ENCODE measurements at regions not wholly inside any gene's neighbourhood (a gene's known extent, or its start where the extent isn't known, plus 50 kb on each side); places are given as distances from the start of the nearest gene placed in this dataset.

DNA sequence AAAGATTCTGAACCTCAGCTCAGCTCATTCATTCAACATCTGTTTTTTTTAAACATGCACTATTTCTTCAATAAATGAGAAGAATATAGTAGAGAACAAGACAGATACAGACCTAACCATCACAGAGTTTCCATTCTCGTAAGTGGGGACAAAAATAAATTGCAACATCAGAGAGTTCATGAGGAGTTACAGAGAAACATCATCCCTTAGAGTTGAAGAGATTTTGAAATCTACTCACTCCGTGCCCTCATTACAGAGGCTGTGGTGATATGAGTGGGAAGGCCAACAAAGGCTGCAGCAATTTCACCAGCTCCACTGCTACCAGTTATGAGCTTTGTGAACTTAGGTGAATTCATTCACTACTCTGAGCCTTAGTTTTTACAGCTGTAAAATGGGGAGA is 399.3 kb downstream of the BCL11A start:
- Mint-ChIP-seq H3K27ac (no peak overlapping the region), H3K36me3 (ENCODE audit: low read depth) (no peaks in the 10 kb centered on the region), H3K27me3 (ENCODE audit: low read depth) (no peaks in the 10 kb centered on the region), H3K4me3 (no peak overlapping the region), H3K4me1 (no peaks in the 10 kb centered on the region), H3K9me3 (peaks cover 2% of the 10 kb centered on the region)
- TF ChIP-seq, protein P1, sequence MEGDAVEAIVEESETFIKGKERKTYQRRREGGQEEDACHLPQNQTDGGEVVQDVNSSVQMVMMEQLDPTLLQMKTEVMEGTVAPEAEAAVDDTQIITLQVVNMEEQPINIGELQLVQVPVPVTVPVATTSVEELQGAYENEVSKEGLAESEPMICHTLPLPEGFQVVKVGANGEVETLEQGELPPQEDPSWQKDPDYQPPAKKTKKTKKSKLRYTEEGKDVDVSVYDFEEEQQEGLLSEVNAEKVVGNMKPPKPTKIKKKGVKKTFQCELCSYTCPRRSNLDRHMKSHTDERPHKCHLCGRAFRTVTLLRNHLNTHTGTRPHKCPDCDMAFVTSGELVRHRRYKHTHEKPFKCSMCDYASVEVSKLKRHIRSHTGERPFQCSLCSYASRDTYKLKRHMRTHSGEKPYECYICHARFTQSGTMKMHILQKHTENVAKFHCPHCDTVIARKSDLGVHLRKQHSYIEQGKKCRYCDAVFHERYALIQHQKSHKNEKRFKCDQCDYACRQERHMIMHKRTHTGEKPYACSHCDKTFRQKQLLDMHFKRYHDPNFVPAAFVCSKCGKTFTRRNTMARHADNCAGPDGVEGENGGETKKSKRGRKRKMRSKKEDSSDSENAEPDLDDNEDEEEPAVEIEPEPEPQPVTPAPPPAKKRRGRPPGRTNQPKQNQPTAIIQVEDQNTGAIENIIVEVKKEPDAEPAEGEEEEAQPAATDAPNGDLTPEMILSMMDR (IDR thresholded peaks at IDR 0.05; ENCODE audit: unreplicated experiment in 3 of 3), result no peak

DNA sequence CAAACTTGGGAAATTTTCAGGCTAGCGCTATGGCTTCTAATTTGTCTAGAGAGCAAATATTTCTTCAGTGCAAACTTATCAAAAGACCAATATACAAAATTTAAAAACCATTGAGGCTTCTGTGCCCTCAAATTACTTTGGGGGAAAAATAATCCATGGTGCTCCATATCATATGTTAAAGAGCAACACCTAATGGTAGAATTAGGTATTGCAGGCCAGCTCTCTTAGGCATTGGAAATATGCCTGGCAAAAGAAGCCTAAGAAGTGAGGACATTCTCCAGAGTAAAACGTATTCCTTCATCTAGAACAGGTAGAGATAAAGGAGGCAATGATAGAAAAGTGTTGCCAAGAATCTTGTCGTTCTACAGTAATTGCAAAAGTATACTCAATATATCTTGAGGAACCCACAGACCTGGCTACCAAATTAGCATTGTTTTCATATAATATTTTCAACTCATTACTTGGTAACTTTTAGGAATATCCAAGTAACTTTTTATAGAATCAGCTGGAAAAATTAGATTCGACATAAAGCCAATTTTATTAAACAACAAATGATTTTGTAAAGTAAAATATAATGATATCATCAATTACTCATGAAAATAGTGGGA is 401.1 kb downstream of the BCL11A start:
- Mint-ChIP-seq H3K9me3 (peaks cover 3% of the 10 kb centered on the region), H3K27ac (no peak overlapping the region), H3K27me3 (ENCODE audit: low read depth) (peaks cover 2% of the 10 kb centered on the region), H3K36me3 (ENCODE audit: low read depth) (no peaks in the 10 kb centered on the region), H3K4me3 (no peak overlapping the region), H3K4me1 (no peaks in the 10 kb centered on the region)
- TF ChIP-seq, protein P1 (IDR thresholded peaks at IDR 0.05; ENCODE audit: unreplicated experiment in 3 of 3), result peak; percentile 51 to 59 (median 53)

DNA sequence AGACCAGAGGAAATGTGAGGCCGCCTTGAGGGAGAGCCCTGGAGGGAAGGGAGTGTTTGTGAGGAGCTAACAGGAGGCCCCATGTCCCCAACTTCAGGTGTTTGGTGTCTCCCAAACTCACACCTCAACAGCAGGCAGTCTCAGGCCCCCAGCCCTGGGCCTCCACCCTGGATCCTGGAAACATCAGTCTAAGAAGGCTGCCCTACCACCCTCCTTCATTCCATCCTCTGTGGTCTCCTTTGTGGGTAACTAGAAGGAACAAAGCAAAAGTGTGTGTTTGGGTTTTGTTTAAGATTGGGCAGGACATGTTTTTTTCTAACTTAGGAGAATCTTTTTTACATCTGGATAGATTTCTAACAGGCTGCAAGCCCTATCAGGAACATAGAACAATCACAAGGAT is 404.3 kb downstream of the BCL11A start:
- H3K27me3 Mint-ChIP-seq (ENCODE audit: low read depth), result peaks cover 3% of the 10 kb centered on the region
- H3K27ac Mint-ChIP-seq, result no peak overlapping the region
- H3K36me3 Mint-ChIP-seq (ENCODE audit: low read depth), result no peaks in the 10 kb centered on the region
- no peaks in the 10 kb centered on the region for H3K4me1 Mint-ChIP-seq
- TF ChIP-seq, protein P1 (IDR thresholded peaks at IDR 0.05; ENCODE audit: unreplicated experiment in 3 of 3), result no peak
- H3K4me3 Mint-ChIP-seq, result no peak overlapping the region
- H3K9me3 Mint-ChIP-seq, result peaks cover 2% of the 10 kb centered on the region

DNA sequence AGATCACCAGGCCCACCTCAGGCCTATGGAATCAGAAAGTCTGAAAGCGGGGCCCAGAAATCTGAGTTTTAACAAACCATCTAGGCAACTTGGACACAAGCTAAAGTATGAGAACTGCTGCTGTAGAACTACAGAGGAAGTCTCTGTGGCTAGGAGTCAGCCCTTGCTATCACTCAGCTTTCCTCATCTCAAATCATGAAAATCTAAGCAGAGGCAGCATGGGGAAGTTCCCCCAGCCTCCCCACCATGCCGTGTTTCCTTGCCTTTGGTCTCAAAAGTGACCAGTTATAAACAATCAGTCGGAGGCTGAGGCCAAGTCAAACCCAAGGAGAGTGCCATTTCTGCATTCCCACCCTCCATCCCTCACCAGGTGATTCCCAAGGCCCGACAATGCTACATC is 404.7 kb downstream of the BCL11A start:
- Mint-ChIP-seq H3K9me3 (peaks cover 2% of the 10 kb centered on the region), H3K27ac (no peak overlapping the region), H3K4me3 (no peak overlapping the region), H3K36me3 (ENCODE audit: low read depth) (no peaks in the 10 kb centered on the region), H3K27me3 (ENCODE audit: low read depth) (peaks cover 3% of the 10 kb centered on the region), H3K4me1 (no peaks in the 10 kb centered on the region)
- TF ChIP-seq, protein P1 (IDR thresholded peaks at IDR 0.05; ENCODE audit: unreplicated experiment in 3 of 3), result no peak

DNA sequence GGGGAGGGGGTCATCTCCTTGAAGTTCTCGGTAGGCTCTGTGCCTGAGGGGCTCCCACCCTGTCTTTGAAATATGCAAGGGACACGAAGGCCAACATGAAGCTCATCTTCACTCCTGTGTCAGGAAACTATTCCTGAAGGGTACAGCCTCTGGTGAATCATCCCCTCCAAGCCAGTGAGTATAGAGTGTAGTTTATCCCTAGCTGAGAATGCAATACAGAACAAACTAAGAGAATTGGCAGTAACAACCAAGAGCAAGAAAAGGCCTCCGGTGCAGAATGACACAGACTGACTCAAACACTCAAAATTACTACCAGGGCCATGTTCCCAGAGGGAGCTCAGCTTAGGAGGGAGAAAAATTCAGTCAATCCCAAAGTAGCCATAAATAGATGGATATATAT is 413.3 kb downstream of the BCL11A start:
- peaks cover 6% of the 10 kb centered on the region for H3K4me1 Mint-ChIP-seq
- peaks cover 28% of the 10 kb centered on the region for H3K9me3 Mint-ChIP-seq
- H3K36me3 Mint-ChIP-seq (ENCODE audit: low read depth), result peaks cover 6% of the 10 kb centered on the region
- no peaks in the 10 kb centered on the region for H3K27me3 Mint-ChIP-seq (ENCODE audit: low read depth)
- H3K4me3 Mint-ChIP-seq, result no peak overlapping the region
- TF ChIP-seq, protein P1 (IDR thresholded peaks at IDR 0.05; ENCODE audit: unreplicated experiment in 3 of 3), result no peak
- H3K27ac Mint-ChIP-seq, result peak overlapping the region in 1 of 3 experiments; percentile 5

DNA sequence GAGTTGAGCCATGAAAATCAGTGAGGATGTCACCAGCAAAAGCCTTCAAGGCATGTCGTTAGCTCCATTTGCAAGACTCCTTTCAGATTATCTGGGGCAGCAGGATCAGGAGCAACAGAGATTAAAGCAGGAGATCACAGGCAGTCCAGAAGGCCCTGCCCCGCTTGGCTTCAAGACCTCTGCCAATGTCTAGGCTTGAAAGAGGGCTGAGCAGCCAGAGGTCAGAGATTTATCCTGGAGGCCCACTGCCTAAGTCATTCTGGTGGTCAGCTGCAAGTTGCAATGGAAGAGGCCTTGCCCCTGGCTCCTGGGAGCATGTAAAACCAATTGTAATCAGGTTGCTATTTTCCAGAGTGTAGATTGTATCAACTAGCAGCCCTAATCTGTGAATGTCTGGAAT is 416.5 kb downstream of the BCL11A start:
- TF ChIP-seq, protein P1 (IDR thresholded peaks at IDR 0.05; ENCODE audit: unreplicated experiment in 3 of 3), result no peak
- no peaks in the 10 kb centered on the region for H3K27me3 Mint-ChIP-seq (ENCODE audit: low read depth)
- H3K36me3 Mint-ChIP-seq (ENCODE audit: low read depth), result peaks cover 6% of the 10 kb centered on the region
- no peak overlapping the region for H3K4me3 Mint-ChIP-seq
- H3K4me1 Mint-ChIP-seq, result peaks cover 6% of the 10 kb centered on the region
- peaks cover 37% of the 10 kb centered on the region for H3K9me3 Mint-ChIP-seq
- H3K27ac Mint-ChIP-seq, result no peak overlapping the region

All from nephron (organoid).